Activated gamma-delta T cell treated with anti-CD3 and anti-CD28 coated beads, Interleukin-2, amount 50 U/mL, for 16 hours (primary cell): ENCODE measurements at regions not wholly inside any gene's neighbourhood (a gene's known extent, or its start where the extent isn't known, plus 50 kb on each side); places are given as distances from the start of the nearest gene placed in this dataset.
"Not testable (repeated sequence)": the region's sequence is repeated elsewhere in the genome, so short reads cannot be mapped to it uniquely, and the experiment has no call there.

ENCODE experiments used
- DNase-seq: peaks from one replicate; pipeline ENCODE4 v3.0.0-alpha.2; 2020; ENCODE audit warnings: low read depth

DNA sequence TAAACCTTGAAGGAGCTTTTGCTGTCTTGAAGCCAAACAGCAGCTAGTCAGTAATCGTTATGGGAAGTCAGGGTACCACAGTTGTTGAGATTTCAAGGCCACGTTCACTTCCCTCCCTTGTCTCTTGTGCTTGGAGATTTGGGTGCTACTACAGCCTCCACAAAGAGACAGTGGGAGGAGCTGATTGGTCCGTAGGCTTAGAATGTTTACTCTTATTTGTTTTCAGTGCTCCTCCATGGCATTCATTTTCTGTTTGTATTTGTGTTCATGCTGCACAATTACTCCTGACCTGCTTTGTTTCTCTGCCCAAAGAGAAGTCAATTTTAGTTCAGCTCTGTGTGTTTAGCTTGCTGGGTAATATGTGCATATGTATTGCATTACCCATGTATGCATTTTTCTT lies 147.7 kb downstream of the PRL start:
- no peak for DNase-seq

DNA sequence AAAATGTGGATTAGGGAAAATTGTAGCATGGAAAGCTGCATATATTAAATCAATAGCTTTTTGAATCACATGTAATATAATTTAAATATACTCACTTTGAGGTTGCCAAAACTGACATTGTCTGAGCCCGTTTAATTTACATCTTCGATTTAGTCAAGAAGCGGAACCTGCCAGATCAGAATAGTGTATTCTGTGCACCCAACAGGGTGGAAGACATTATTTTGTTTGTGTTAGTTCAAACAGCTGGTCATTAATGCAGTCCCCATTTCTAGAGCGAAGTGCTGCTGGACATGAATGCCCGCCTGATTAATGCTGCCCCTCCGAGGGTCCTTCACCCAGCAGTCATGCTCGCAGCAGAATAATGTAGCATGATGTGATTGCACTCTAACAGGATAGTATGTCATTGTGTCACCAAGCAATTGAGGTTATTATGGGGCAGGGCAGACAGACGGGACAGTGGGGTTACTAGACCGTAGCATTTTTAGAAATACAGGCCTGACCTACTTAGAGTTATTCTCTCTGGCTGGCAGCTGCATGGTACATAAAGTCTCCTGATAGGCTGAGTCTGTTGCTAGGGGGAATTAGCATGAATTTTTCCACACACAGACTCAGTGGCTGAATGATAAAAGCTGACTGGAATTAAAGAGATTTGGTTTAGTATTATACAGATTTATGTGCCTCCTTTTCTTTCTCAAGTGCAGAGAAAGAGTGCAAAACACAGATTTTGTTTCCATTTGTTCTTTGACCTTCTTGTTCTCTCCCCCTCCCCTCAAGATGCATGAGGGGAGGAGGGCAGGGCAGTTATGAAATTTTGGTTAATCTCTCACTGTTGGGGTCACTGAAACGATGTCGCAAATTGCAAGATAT lies 147.1 kb downstream of the PRL start:
- no peak for DNase-seq

DNA sequence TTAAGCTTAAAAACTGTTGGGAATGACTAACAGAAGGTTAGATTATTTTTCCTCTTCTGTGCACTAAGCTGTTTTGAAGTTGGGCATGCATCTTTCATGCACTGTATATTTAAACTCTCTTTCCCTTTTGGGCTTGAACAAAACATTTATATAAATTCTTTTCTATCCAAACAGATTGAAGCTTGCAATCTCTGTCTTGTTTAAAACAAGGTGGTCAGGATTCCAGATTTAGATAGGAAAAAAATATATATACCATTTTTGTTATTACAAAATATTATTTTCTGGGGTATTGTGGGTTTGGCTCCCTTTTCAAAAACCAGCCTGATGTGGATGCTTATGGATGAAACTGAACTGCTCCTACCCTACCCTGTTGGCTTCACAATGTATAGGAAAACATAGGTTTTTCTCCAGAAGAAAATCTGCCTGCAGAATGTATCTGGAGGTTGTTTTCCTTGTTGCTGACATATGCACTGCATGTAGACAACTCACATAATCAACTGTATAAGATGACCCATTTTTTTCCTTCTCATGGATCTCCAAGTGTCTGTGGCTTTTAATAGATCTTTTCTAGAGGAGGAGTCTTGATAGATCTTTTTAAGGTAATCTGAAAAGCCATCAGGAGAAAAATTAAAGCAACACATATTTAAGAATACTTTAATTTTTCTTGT lies 146.3 kb downstream of the PRL start:
- DNase-seq = no peak

DNA sequence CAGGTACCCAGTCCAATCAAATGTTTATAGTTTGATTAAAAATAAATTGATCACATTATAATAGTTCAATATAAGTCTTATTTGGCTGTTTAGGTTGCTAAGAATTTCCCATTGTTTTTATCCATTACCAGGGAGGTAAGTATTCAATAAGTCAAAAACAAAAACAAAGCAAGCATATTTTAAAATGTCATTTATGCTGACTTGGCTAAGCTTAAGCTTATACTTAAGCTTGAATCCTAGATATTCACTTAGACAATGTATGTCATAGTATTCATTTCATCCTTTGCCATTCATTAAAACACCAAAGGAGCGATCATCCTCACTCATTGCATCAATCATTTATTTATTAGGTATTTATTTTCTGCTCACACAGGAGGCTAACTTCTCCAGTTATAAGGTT lies 144.9 kb downstream of the PRL start:
- no peak for DNase-seq

DNA sequence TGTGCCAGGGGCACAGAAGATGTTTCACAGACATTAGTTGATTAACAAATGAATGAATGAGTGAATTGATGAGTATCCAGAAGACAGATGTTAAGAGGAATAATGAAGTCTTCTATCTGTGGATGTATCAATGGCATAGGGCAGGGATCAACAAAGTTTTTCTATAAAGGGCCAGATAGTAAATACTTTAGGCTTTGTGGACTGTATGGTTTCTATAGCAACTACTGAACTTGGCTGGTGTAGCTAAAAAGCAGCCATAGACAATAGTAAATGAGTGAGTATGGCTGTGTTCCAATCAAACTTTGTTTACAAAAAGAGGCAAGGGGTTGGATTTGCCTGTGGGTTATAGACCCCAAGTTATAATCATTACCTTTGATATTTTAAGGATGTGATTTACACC lies 144.0 kb downstream of the PRL start:
- DNase-seq = no peak

DNA sequence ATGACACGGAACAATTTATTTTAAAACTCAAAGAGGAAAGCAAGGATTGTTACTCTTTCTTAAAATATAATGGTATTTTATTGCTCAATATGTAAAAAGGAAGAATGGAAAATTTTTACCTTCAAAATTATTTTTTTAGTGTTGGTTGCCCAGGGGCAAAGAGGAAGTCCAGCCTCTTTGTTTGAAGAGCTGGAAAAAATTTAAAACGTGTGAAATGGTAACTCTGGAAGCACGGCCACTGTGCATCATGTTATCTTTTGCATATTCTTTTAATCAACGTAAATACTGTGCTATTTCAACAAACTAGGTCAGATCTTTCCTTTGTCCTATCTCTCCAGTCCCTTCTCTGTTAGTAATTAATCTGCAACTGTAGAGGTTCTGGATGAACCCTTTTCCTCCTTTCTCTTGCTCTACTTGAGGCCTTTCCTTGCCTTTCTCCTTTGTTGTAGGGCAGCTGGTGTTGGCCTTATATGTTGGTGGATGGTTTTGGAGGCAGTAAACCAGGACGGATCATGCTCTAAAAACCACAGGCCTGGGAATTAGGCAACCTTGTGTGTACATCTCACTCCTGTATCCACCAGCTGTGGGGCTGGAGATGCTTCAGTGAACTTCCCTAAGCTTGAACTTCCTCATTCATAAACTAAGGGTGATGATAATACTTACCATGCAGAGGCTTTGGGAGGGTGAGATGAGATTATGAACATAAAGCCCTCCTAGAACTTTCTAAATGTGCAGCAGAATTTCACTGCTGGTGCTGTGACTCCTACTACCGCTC lies 143.3 kb downstream of the PRL start:
- no peak for DNase-seq

DNA sequence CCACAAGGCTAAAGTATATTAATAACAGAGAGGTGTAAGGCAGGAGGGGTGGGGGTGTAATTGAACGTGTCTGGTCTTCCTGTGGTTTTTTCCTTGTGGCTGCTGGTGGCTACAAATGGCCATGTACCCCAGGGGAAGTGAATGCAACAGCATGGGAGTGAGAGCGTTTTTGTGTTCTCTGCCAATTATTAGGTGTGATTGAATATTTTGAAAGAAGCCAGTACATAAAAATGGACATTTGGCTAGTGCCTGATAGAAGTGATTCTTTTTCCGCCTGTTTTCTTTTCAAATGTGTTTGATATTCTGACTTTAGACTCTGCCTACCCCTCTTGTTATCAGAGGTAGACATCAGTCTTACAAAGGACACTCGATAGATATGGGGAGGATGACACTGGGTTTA lies 141.3 kb downstream of the PRL start:
- no peak for DNase-seq

DNA sequence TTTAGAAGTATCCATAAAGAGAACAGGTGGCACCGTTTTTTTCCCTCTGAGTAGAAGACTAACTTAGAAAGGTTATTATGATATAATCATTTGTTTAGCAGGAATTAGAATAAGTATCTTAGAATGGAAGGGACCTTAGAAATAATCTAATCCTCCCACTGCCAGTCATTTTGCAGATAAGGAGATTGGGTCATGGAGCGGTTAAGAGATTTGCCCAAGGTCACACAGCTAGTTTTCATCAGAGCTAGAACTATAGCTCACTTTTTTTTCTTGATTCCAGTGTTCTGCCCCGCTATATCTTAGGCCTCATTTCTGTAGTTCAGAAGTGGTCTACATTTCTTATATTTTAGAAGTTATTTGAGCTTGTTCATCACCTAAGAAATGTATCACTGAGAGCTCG lies 139.6 kb downstream of the PRL start:
- DNase-seq = no peak

DNA sequence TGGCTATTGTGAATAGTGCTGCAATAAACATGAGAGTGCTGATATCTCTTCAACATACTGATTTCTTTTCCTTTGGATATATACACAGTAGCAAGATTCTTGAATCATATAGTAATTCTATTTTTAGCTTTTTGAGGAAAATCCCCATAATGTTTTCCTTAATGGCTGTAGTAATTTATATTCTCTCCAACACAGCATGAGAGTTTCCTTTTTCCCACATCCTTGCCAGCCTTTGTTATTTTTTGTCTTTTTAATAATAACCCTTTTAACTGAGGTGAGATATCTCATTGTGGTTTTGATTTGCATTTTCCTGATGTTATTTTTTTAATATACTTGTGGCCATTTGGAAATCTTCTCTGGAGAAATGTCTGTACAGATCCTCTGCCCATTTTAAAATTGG lies 132.6 kb downstream of the PRL start:
- no peak for DNase-seq

DNA sequence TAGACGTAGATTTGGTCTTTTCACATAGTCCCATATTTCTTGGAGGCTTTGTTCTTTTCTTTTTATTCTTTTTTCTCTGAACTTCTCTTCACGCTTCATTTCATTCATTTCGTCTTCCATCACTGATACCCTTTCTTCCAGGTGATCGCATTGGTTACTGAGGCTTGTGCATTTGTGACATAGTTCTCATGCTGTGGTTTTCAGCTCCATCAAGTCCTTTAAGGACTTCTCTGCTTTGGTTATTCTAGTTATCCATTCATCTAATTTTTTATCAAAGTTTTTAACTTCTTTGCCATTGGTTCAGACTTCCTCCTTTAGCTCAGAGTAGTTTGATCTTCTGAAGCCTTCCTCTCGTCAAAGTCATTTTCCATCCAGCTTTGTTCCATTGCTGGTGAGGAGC lies 125.8 kb downstream of the PRL start:
- DNase-seq = not testable (repeated sequence)

DNA sequence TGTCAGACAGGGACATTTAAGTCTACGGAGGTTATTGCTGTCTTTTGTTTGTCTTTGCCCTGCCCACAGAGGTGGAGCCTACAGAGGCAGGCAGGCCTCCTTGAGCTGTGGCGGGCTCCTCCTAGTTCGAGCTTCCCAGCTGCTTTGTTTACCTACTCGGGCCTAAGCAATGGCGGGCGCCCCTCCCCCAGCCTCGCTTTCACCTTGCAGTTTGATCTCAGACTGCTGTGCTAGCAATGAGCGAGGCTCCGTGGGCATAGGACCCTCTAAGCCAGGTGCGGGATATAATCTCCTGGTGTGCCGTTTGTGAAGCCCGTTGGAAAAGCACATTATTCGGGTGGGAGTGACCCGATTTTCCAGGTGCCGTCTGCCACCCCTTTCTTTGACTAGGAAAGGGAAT lies 125.0 kb downstream of the PRL start:
- not testable (repeated sequence) for DNase-seq

DNA sequence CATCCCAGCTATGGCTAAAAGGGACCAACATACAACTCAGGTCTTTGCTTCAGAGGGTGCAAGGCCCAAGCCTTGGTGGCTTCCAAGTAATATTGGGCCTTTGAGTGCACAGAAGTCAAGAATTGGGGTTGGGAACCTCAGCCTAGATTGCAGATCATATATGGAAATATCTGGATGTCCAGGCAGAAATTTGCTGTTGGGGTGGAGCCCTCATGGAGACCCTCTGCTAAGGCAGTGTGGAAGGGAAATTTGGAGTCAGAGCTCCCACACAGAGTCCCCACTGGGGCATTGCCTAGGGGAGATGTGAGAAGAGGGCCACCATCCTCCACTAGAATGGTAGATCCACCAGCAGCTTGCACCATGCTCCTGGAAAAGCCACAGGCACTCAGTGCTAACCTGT lies 123.5 kb downstream of the PRL start:
- DNase-seq = no peak

DNA sequence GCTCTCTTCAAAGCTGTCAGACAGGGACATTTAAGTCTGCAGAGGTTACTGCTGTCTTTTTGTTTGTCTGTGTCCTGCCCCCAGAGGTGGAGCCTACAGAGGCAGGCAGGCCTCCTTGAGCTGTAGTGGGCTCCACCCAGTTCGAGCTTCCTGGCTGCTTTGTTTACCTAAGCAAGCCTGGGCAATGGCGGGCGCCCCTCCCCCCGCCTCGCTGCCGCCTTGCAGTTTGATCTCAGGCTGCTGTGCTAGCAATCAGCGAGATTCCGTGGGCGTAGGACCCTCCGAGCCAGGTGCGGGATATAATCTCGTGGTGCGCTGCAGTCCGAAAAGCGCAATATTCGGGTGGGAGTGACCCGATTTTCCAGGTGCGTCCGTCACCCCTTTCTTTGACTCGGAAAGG lies 116.6 kb downstream of the PRL start:
- not testable (repeated sequence) for DNase-seq

DNA sequence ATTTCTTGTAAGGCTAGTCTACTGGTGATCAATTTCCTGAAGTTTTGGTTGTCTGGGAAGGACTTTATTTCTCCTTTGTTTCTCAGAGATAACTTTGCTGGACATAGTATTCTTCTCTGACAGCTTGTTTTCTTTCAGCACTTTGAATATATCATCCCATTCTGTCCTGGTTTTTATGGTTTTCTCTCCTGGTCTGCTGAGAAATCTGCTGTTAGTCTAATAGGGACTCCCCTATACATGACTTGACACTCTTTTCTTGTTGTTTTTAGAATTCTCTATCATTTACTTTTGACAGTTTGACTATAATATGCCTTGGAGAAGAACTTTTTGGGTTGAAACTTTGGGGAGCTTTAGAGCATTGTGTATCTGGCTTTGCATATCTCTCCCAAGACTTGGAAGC lies 112.5 kb downstream of the PRL start:
- DNase-seq = no peak

DNA sequence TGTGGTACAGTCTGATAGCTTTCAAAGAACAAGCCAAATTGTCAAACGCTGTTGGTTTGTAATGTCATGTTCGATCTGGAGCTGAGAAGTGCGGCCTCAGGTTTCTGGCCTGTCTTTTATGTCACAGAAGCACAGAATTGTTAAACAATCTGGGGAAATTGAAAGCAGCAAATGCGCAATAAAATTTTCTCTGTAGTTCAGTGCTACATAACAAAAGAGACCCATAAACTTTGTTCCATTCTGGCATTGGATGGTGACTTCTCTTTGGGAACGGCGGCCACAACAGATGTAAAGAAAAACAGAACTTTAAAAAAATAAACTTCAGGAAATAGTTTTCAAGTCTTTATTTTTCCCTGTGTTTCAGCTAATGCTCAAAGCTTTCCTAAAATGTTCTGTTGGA lies 106.9 kb downstream of the PRL start:
- DNase-seq = no peak

DNA sequence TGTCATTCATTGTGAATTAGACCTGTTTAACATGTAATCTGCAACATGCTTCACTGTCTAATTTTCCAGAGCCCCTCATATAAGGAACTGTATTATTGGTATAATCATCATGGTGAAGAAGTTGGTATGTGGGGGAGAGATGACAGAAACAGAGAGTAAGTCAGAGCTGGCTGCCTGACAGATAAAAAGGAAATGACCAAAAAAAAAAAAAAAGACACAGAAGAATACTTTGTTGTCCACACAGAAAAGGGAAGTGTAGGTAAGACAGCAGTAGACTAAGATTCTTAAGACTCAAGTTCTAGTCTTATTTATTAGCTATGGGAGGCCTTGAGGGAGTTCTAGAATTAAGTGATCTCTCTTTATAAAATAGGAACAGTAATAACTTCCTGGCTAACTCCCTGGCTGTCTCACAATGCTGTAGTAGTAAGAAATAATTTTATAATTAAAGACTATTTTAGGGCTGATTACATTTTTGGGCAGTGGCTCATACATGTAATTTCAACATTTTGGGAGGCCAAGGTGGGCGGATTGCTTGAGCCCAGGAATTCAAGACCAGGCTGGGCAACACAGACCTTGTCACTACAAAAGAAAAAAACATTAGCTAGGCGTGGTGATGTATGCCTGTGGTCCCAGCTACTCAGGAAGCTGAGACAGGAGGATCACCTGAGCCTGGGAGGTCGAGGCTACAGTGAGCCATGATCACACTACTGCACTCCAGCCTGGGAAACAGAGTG lies 102.5 kb downstream of the PRL start:
- no peak for DNase-seq

DNA sequence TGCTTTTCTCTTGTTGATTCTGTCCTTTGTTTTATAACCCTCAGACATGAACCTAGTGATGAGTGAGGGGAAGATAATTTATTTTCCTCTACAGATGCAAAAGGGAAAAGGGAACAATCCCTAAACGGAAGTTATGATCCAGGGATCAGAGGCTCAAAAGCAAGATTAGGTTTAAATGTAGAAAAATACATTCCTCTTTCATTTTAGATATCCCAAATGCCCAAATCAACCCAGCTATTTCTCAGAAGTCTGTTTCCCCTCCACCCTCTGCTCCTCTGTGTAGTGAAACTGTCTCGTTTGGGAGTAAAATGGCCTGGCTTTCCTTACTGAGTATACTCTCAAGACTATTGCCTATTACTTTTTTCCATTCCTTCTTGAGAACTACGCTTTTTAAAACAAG lies 97.1 kb downstream of the PRL start:
- no peak for DNase-seq

DNA sequence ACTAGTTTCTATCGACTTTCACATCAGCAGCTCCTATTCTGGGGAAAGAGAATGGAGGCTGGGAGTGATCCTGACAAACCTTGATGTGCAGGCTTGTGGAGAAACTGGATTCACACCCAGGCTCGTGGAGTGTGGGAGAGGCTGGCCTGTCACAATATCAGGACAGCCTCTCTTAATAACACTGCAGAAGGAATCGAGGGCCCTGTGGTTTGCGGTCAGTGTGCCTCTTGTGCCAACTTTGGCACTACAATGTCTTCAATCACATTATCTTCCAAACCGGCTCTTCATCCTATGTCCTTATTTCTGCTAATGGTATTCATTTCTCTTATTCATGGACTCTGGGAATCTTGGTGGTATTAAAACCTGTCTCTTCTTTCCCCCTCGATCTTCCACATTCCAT lies 92.7 kb downstream of the PRL start:
- DNase-seq = no peak

DNA sequence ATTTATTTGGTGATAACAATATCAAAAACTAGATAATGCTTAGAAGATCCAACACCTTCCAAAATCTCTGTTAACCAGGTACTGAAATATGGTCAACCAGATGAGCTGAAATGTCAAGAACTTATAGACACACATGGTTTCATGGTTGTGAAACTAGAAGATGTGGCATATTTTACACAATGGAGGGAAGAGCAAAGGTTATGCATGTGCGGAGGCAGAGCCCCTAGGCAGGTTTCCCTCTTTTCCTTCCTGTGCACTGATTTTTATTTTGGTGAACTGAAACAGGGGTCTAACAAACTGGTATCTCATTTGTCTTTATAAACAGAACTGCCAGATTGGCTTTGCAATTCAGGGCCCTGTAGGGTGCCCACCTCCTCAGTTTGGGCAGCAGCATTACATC lies 91.6 kb downstream of the PRL start:
- DNase-seq = no peak

DNA sequence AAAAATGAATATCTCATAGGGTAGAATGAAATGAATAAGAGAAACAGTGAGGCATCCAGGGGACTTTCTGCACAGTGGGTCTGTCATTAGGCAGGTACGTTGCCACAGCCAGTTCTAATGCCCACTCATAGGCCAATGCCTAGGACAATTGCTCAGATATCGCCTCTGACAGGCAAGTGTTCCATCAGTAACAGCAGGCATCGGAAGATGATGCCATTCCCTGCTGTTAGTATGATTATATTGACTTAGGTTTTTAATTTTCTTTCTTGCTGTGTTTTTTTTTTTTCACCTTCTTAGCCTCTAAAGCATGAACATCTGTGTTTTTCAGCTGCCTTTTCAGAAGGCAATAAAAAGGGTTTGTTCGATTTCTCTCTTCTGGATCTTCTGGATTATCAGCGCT lies 90.7 kb downstream of the PRL start:
- no peak for DNase-seq

DNA sequence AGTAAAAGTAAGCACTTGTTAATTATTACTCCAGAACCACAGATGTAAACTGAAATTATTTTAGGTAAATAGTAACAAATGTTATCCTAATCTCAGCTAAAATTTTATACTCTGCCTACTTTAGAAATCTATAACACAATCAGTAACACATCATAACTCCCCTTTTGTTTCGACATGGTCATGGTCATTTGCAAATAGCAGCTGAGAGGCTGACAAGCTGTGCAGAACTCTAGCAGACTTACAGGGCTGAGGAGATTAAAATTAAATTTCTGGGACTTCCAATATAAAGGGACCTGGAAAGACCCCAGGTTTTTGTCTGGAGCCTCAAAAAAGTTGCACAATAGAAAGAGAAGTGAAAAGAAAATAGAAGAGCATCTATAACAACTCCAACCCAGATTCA lies 88.8 kb downstream of the PRL start:
- DNase-seq = no peak

DNA sequence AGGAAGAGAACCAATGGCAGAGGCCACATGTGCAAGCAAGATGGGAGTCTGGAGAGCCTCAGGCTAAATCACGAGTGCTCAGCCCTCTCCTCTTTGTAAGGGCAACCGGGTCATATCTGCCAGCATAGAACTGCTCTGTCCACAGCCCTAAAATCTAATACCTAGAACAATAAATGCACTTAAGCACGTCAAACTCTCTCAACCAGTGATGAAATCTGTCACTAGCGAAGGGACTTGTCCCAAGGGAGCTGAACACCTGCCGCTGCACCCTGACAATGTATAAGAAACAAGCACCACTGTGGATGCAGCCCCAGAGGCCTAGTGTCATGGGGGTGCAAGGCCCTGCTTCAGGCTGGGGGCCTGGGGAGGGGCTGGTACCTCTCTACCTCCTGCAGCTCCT lies 82.5 kb downstream of the PRL start:
- no peak for DNase-seq
